HG03520 (cell line): ENCODE measurements at regions not wholly inside any gene's neighbourhood (a gene's known extent, or its start where the extent isn't known, plus 50 kb on each side); places are given as distances from the start of the nearest gene placed in this dataset.
A peak's percentile ranks its signal among the peaks of the same experiment; 100 is the strongest.

Experiments used
- ATAC-seq: cut with Tn5 transposase; IDR thresholded peaks from one replicate; pipeline ENCODE4 v1.9.1; 2021; ENCODE audit warnings: mild to moderate bottlenecking, moderate library complexity; ENCODE audit not compliant: unreplicated experiment

GRCh38 chr6:128827675-128828464 lies 55.1 kb upstream of the LAMA2 start:
- no peak for ATAC-seq

DNA sequence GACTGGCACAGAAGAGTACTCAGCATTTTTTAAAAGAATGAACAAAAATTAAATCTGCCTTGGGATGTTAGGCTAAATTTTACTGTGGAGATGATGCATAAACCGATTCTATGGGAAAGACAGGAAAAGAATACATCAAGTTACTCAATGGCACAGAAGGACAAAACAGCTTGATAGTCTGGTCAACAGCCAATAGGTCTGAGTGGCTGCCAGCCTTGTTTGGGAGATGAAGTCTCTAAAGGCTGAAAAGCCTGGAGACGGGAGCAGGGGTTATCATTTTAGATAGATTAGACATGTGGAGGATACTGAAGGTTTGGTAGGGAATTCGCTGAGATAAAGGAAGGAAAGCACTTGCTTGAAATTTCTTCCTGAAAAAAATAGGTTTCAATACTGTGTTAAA lies 56.3 kb upstream of the LAMA2 start:
- no peak for ATAC-seq

DNA sequence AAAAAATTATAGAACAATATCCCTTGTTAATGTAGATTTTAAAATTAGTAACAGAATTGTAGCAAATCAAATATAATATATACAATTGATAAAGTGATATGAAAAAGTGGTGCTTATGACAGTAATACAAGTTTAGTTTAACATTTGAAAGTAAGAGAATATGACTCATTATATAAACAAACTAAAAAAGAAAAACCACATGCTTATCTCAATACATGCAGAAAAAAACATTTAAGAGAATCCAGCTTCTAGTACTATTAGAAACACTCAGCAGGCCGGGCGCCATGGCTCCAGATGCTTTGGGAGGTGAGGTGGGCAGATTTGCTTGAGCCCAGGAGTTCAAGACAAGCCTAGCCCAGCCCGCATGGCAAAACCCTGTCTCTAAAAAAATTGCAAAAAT lies 60.7 kb upstream of the LAMA2 start:
- no peak for ATAC-seq

GRCh38 chr6:128821116-128821515 lies 61.8 kb upstream of the LAMA2 start:
- ATAC-seq: no peak

DNA sequence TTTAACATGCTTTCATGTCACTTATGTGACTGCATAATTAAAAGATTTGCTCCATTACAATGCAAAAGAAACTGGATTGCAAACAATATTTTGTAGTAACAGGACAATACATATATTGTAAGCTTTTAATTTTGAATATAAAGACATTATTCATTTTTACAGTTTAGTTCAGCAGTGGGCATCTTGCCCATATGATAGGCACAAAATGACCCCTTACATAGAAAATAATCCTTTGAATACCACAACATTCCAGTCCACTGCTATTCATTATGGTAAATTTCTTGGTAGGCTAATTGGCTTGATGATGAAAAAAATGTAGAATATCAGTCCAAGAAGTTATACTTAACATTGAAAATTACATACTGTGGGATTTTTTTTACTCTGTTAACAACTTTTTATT lies 74.1 kb upstream of the LAMA2 start:
- no peak for ATAC-seq

DNA sequence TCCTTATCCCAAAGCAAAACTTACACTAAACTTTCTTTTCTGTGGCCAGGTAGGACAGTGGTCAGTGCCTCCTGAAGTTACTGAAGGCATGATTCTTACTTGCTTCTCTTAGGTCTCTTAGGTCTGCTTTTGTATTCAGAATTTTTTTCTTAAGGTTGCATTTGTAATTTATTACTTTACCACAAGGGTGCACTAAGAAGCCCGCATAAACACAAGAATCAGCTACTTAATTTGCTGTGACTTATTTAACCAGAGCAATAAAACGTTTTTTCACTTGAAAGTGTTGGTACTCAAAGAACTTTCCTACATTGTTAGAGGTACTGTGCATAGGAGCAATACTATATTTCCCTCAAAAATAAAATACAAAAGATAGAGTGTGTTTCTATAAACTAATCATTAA lies 75.4 kb upstream of the LAMA2 start:
- ATAC-seq: peak; percentile 63

- no peak for ATAC-seq
These were observed 76.7 kb upstream of the LAMA2 start for GRCh38 chr6:128806261-128806660.

DNA sequence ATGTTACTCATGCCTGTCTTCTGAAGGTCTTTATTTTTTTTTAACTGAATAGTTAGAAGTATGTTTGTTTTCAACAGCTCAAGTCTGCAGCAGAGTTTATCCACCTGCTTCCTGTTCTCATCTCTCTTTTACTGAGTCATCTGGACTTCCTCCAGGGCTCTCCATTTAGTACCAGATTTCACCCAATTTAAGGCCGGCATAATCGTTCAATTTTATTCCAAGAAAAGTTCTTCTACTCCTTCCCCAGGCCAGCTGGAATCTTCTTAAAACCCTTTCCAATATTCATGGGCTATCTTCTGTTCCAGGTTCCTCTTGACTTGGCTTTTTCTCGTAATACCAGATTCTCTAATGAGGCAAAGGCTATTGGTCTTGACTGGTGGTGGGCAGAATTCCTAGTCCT lies 79.0 kb upstream of the LAMA2 start:
- no peak for ATAC-seq

GRCh38 chr6:128801621-128802020 lies 81.3 kb upstream of the LAMA2 start:
- ATAC-seq: no peak

GRCh38 chr6:128784266-128784665 lies 98.7 kb upstream of the LAMA2 start:
- ATAC-seq: no peak

DNA sequence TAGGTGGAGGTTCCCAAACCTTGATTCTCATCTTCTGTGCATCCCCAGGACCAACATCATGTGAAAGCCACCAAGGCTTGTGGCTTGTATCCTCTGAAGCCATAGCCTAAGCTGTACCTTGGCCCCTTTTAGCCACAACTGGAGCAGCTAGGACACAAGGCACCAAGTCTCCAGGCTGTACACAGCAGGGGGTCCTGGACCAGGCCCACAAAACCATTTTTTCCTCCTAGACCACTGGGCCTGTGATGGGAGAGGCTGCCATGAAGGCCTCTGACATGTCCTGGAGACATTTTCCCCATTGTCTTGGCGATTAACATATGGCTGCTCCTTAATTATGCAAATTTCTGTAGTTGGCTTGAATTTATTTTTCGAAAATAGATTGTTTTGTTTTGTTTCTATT lies 114.8 kb upstream of the LAMA2 start:
- ATAC-seq: no peak

DNA sequence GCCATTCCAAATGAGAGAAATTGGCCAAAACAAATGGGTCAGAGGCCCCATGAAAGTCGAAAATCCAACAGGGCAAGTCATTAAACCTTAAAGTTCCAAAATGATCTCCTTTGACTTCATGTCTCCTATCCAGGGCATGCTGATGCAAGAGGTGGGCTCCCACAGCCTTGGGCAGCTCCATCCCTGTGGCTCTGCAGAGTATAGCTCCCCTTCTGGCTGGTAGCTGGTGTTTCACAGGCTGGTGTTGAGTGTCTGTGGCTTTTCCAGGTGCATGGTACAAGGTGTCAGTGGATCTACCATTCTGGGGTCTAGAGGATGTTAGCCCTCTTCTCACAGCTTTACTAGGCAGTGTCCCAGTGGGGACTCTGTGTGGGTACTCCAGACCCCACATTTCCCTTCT lies 115.2 kb upstream of the LAMA2 start:
- ATAC-seq: no peak

GRCh38 chr6:128767150-128767549 lies 115.8 kb upstream of the LAMA2 start:
- ATAC-seq: no peak

GRCh38 chr6:128763599-128764300 lies 119.2 kb upstream of the LAMA2 start:
- peak; percentile 38 for ATAC-seq

GRCh38 chr6:128759901-128760300 lies 123.0 kb upstream of the LAMA2 start:
- ATAC-seq: no peak

DNA sequence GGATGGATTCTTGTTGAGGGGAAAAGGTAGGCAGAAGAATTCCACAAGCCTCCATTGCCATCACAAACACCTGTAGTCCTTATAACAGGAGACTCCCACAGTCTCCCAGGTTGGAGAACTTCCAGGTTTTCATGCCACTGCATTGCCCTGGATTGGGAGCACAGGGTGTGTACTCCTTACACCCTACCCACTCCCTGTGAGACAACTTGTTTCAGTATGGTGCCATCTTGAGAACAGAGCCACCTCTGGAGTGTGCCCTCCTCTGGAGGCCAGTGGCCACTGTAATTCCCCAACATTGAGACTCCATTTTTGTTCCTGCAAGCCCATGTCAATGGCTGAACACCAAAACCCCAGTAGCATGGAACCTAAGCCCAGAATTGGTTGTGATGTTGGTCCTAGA lies 123.5 kb upstream of the LAMA2 start:
- no peak for ATAC-seq

DNA sequence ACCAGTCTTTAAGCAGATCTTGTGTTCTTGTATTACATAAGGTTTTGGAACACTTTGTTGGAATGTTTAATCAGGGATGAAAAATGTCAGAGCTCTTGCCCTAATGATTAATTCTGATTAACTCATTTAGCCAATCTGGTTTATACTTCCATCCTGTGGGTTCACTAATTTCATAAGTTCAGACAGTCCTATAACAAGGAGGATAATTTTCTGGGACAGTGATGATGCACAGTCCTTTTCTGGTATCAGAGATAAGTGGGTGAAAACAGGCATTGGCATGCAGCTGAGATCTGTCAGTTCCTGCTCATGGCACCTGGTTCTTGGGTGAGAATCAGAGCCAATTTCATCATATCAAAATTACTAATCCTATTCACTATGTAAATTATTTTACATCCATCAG lies 125.0 kb upstream of the LAMA2 start:
- no peak for ATAC-seq

- ATAC-seq: peak; percentile 99
These were observed 128.2 kb upstream of the LAMA2 start for GRCh38 chr6:128754658-128755256.

- ATAC-seq: no peak
These were observed 138.8 kb upstream of the LAMA2 start for GRCh38 chr6:128743974-128744765.

DNA sequence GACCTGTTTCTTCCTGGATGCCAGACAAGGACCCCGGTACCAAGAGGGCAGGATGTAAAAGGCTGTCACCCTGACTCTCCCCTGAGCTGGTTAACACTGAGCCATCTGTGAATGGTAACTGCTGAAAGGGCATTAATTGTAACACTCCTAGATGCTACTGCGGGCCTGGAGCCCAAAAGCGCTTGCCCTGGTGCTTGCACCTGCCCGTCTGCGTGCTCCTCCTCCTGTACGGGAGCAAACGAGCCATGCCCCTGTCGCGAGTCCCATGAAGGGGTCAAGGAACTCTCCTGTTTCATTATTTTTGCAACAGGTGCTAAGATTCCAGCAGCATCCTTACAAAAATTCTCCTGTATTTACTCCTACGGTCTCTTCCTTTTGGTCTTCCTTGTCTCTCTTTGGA lies 140.0 kb upstream of the LAMA2 start:
- ATAC-seq: no peak

DNA sequence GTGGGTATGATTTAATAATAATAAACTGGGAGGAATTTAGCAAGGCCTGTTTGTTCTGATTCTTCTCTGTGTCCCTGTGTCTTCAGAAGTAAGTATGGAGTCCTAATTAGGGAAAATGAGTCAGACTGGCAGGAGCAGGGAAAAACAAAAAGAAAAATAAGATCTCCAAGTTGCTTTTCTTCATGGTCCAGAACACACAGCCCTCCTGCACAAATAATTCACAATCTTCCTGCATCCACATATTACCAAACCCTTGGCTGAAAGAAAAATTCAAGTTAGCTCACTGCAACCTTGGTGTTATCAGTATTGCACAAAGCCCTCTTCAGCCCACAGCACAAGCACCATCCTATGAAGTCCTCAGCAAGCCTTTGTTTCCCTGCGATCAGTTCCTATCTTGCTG lies 142.0 kb upstream of the LAMA2 start:
- no peak for ATAC-seq
